GM12878 (cell line): ENCODE measurements at regions not wholly inside any gene's neighbourhood (a gene's known extent, or its start where the extent isn't known, plus 50 kb on each side); places are given as distances from the start of the nearest gene placed in this dataset.

Experiments
- ATAC-seq: fragments of 200-7000 bp; cut with Tn5 transposase; 3 replicates; pipeline ENCODE4 v1.9.1; 2020; ENCODE audit warnings: mild to moderate bottlenecking, moderate library complexity
- BruUV-seq: library from RNA; stranded (reverse); fragments of 400-500 nt; replicated peaks from 2 replicates; lab custom pipeline; 2021; lab: Mats Ljungman, UMichigan
- CTCF ChIA-PET: fragments of 300-600 bp; sonication (Branson Sonifier 250); formaldehyde crosslinking; extraction: SDS; loops from one replicate; lab custom pipeline; 2021; ENCODE audit warnings: inconsistent platforms; lab: Yijun Ruan, JAX
- POLR2A ChIA-PET: fragments of 350-600 bp; formaldehyde crosslinking; extraction: SDS; loops from one replicate; lab custom pipeline; 2021; ENCODE audit warnings: inconsistent platforms; lab: Charles Lee
- RAD21 ChIA-PET: fragments of 300-600 bp; sonication (Branson Sonifier 250); formaldehyde crosslinking; loops from one replicate; lab custom pipeline; 2023; ENCODE audit warnings: antibody characterized with exemption; ENCODE audit not compliant: unreplicated experiment; lab: Charles Lee
- SMC1A ChIA-PET: fragments of 300-600 bp; sonication (Branson Sonifier 250); formaldehyde crosslinking; loops from one replicate; lab custom pipeline; 2023; ENCODE audit not compliant: unreplicated experiment, uncharacterized antibody; lab: Charles Lee
- DNase-seq: peaks from one replicate; pipeline ENCODE4 v3.0.0-alpha.2; 2011; ENCODE audit warnings: low read depth, low spot score
- FAIRE-seq: peaks from 3 replicates; lab custom pipeline; 2011; peaks lifted over from hg19 to GRCh38; lab: Jason Lieb, UNC
- H2AFZ ChIP-seq: 2 replicates; pipeline ENCODE4 v1.6.0; 2011; ENCODE audit warnings: low read depth, low read length, control low read depth; ENCODE audit not compliant: control insufficient read depth
- H3K27ac ChIP-seq: 2 replicates; pipeline ENCODE4 v1.5.1; 2011; ENCODE audit warnings: control low read depth; ENCODE audit not compliant: control insufficient read depth, insufficient read depth
- H3K27me3 ChIP-seq, 2 experiments: replicated peaks in 1 of 2; 2 replicates each; pipeline versions ENCODE4 v1.6.0 to v1.6.1; 2011; ENCODE audit warnings: low read length in 1 of 2; ENCODE audit not compliant: control insufficient read depth in 2 of 2, insufficient read depth in 2 of 2
- H3K36me3 ChIP-seq, 2 experiments: 2 replicates each; pipeline ENCODE4 v1.5.1; 2011; ENCODE audit warnings: low read length in 1 of 2; ENCODE audit not compliant: control insufficient read depth in 2 of 2, insufficient read depth in 2 of 2
- H3K4me1 ChIP-seq: 2 replicates; pipeline ENCODE4 v1.6.1; 2011; ENCODE audit warnings: mild to moderate bottlenecking, low read length, moderate library complexity, mixed read lengths; ENCODE audit not compliant: control insufficient read depth, insufficient read depth
- H3K4me2 ChIP-seq: 2 replicates; pipeline ENCODE4 v1.6.0; 2011; ENCODE audit warnings: control low read depth; ENCODE audit not compliant: control insufficient read depth, insufficient read depth
- H3K4me3 ChIP-seq: fragments of 200-600 bp; sonication (generic); 2 replicates; pipeline ENCODE4 v1.5.1; 2016
- H3K79me2 ChIP-seq: 2 replicates; pipeline ENCODE4 v1.6.0; 2011; ENCODE audit warnings: low read length; ENCODE audit not compliant: control insufficient read depth, insufficient read depth
- H3K9ac ChIP-seq: 2 replicates; pipeline ENCODE4 v1.8.0; 2011; ENCODE audit warnings: low read length, control low read depth, mixed read lengths; ENCODE audit not compliant: control insufficient read depth, insufficient read depth
- H3K9me3 ChIP-seq: replicated peaks from 3 replicates; pipeline ENCODE4 v1.5.1; 2011; ENCODE audit warnings: mild to moderate bottlenecking, low read length; ENCODE audit not compliant: control insufficient read depth, insufficient read depth
- H4K20me1 ChIP-seq: 2 replicates; pipeline ENCODE4 v1.6.0; 2011; ENCODE audit not compliant: control insufficient read depth, insufficient read depth
- ASH2L ChIP-seq: fragments of 300-600, 200-600 bp; sonication (generic); IDR thresholded peaks from 2 replicates; pipeline ENCODE4 v1.6.1; 2017; ENCODE audit warnings: low read depth, mild to moderate bottlenecking, borderline replicate concordance
- BMI1 ChIP-seq: fragments of 450-650 bp; IDR thresholded peaks from 2 replicates; pipeline ENCODE4 v1.6.1; 2016; ENCODE audit warnings: mild to moderate bottlenecking, moderate library complexity, borderline replicate concordance
- CBX5 ChIP-seq: sonication (generic); IDR thresholded peaks from 2 replicates; pipeline ENCODE4 v1.6.1; 2016; ENCODE audit warnings: low read depth, moderate library complexity, mild to moderate bottlenecking, inconsistent platforms
- CEBPB ChIP-seq, 2 experiments: fragments of 150-350 bp in 1 of 2; IDR thresholded peaks; 2 replicates each; pipeline ENCODE4 v1.6.1; 2012 to 2014; ENCODE audit warnings: low read depth in 2 of 2, low read length in 2 of 2, borderline replicate concordance in 1 of 2, inconsistent platforms in 1 of 2
- CHD1 ChIP-seq: IDR thresholded peaks from 2 replicates; pipeline ENCODE4 v1.6.1; 2012; ENCODE audit warnings: low read depth, low read length, improper control_type of control experiment
- CREB1 ChIP-seq: IDR thresholded peaks from 2 replicates; pipeline ENCODE4 v1.6.1; 2012; ENCODE audit warnings: low read depth, mild to moderate bottlenecking, inconsistent platforms
- EP300 ChIP-seq, 2 experiments: fragments of 150-350 bp in 1 of 2; IDR thresholded peaks; 2 replicates each; pipeline ENCODE4 v1.6.1; 2011 to 2012; ENCODE audit warnings: low read depth in 2 of 2, low read length in 2 of 2, borderline replicate concordance in 1 of 2, improper control_type of control experiment in 1 of 2, inconsistent platforms in 1 of 2; ENCODE audit not compliant: control insufficient read depth in 1 of 2
- FOS ChIP-seq: IDR thresholded peaks from 3 replicates; pipeline ENCODE4 v1.6.1; 2011; ENCODE audit warnings: borderline replicate concordance; ENCODE audit not compliant: insufficient read length; ENCODE audit errors: extremely low read depth
- FOXM1 ChIP-seq: IDR thresholded peaks from 2 replicates; pipeline ENCODE4 v1.6.1; 2012; ENCODE audit warnings: low read depth, mild to moderate bottlenecking, inconsistent platforms, low read length, moderate library complexity
- HCFC1 ChIP-seq: fragments of 150-350 bp; IDR thresholded peaks from 2 replicates; pipeline ENCODE4 v1.6.1; 2014; ENCODE audit warnings: low read length
- HDGF ChIP-seq: fragments of 450-650 bp; IDR thresholded peaks from 2 replicates; pipeline ENCODE4 v1.6.1; 2016; ENCODE audit warnings: antibody characterized with exemption
- MTA2 ChIP-seq: fragments of 450-650 bp; IDR thresholded peaks from 2 replicates; pipeline ENCODE4 v1.6.1; 2016; ENCODE audit warnings: low read depth, mild to moderate bottlenecking, moderate library complexity
- MYB ChIP-seq: fragments of 150-350 bp; IDR thresholded peaks from 2 replicates; pipeline ENCODE4 v1.6.1; 2014; ENCODE audit warnings: mild to moderate bottlenecking, low read depth, low read length, borderline replicate concordance
- NFIC ChIP-seq: IDR thresholded peaks from 2 replicates; pipeline ENCODE4 v1.6.1; 2012; ENCODE audit warnings: low read depth, mild to moderate bottlenecking, inconsistent platforms, low read length, moderate library complexity
- NFXL1 ChIP-seq: fragments of 450-650 bp; IDR thresholded peaks from 2 replicates; pipeline ENCODE4 v1.6.1; 2017; ENCODE audit warnings: antibody characterized with exemption, mild to moderate bottlenecking, borderline replicate concordance
- NFYA ChIP-seq: IDR thresholded peaks from 2 replicates; pipeline ENCODE4 v1.6.1; 2011; ENCODE audit warnings: low read depth, mild to moderate bottlenecking, low read length, improper control_type of control experiment, borderline replicate concordance
- RB1 ChIP-seq: fragments of 450-650 bp; formaldehyde crosslinking; IDR thresholded peaks from 2 replicates; pipeline ENCODE4 v1.6.1; 2017; ENCODE audit warnings: mild to moderate bottlenecking, borderline replicate concordance
- RBBP5 ChIP-seq: fragments of 200-600 bp; sonication (generic); conservative IDR thresholded peaks from 2 replicates; pipeline ENCODE4 v1.6.1; 2016
- SMC3 ChIP-seq: IDR thresholded peaks from 2 replicates; pipeline ENCODE4 v1.6.1; 2011; ENCODE audit warnings: low read length, improper control_type of control experiment, borderline replicate concordance
- STAT1 ChIP-seq: fragments of 450-650 bp; conservative IDR thresholded peaks from 2 replicates; pipeline ENCODE4 v1.6.1; 2014; ENCODE audit warnings: antibody characterized with exemption, mild to moderate bottlenecking
- SUPT20H ChIP-seq: IDR thresholded peaks from 2 replicates; pipeline ENCODE4 v1.6.1; 2011; ENCODE audit warnings: low read depth, mild to moderate bottlenecking, low read length, moderate library complexity, borderline replicate concordance; ENCODE audit not compliant: control insufficient read depth
- TBL1XR1 ChIP-seq: IDR thresholded peaks from 2 replicates; pipeline ENCODE4 v1.6.1; 2012; ENCODE audit warnings: low read depth, low read length, improper control_type of control experiment
- WRNIP1 ChIP-seq: IDR thresholded peaks from 2 replicates; pipeline ENCODE4 v1.6.1; 2011; ENCODE audit warnings: low read depth, low read length, improper control_type of control experiment, borderline replicate concordance
- YBX1 ChIP-seq: fragments of 450-650 bp; IDR thresholded peaks from 2 replicates; pipeline ENCODE4 v1.6.1; 2016; ENCODE audit warnings: antibody characterized with exemption
- ZNF207 ChIP-seq: fragments of 450-650 bp; IDR thresholded peaks from 2 replicates; pipeline ENCODE4 v1.6.1; 2014; ENCODE audit warnings: antibody characterized with exemption, mild to moderate bottlenecking, borderline replicate concordance
- ZNF384 ChIP-seq: IDR thresholded peaks from 2 replicates; pipeline ENCODE4 v1.6.1; 2012; ENCODE audit warnings: low read depth, mild to moderate bottlenecking, low read length, improper control_type of control experiment, borderline replicate concordance
- ZZZ3 ChIP-seq: IDR thresholded peaks from 2 replicates; pipeline ENCODE4 v1.6.1; 2011; ENCODE audit warnings: low read depth; ENCODE audit not compliant: control insufficient read depth, insufficient read length
- WGBS: methylation state at CpG from one replicate; pipeline ENCODE4 v1.1.6; 2016; ENCODE audit warnings: low lambda C conversion rate; ENCODE audit not compliant: insufficient replicate concordance, insufficient coverage; ENCODE audit errors: missing lambda C conversion rate; 5-methylcytosine and 5-hydroxymethylcytosine counted together
- in situ Hi-C: fragments of 300-500 bp; cut with MboI; formaldehyde crosslinking; loops from 9 replicates; pipeline ENCODE4 v1.14.3; 2018; ENCODE audit warnings: mixed read lengths
- intact Hi-C: fragments of 100-400 bp; cut with micrococcal nuclease; formaldehyde crosslinking; loops from one replicate; pipeline ENCODE4 v1.14.2; 2022; ENCODE audit not compliant: unreplicated experiment

- FAIRE-seq (no peak), DNase-seq (peak; percentile 95), ATAC-seq (peak; percentile 65)
- peak overlapping the region; percentile 99 for H3K27ac ChIP-seq
- peaks cover 32% of the 10 kb centered on the region for H3K79me2 ChIP-seq
- peak overlapping the region; percentile 57 for H3K9ac ChIP-seq
- WGBS: 24% methylated on average over 7 of the region's 7 CpGs
- no peaks in the 10 kb centered on the region for H3K36me3 ChIP-seq
- in situ Hi-C loops (loop anchor here (5.0 kb wide), 1 partner anchor 165 kb away; no protein-coding TSS in a partner anchor), intact Hi-C loops (loop anchor here (5.0 to 10.0 kb wide), 2 partner anchors 165 to 392 kb away; no protein-coding TSS in a partner anchor)
- no peaks in the 10 kb centered on the region for H4K20me1 ChIP-seq
- no peaks in the 10 kb centered on the region for H3K27me3 ChIP-seq
- CTCF ChIA-PET: interaction anchor here (0.7 to 4.0 kb wide), 3 partner anchors 27 to 311 kb away, joined by 3 to 17 read pairs (median 5); no protein-coding TSS in a partner anchor
- RAD21 ChIA-PET: interaction anchor here (0.7 to 10.6 kb wide), 12 partner anchors 19 to 312 kb away, joined by 3 to 126 read pairs (median 6); no protein-coding TSS in a partner anchor
- H3K4me3 ChIP-seq: peak overlapping the region; percentile 38; the same call in 1 of the 2 replicates
- no peaks in the 10 kb centered on the region for H3K9me3 ChIP-seq
- TSS peak; percentile 81 for BruUV-seq
- no peak overlapping the region for H2AFZ ChIP-seq
- SMC1A ChIA-PET: interaction anchor here (0.7 to 26.8 kb wide), 18 partner anchors 10 to 312 kb away, joined by 3 to 467 read pairs (median 6); no protein-coding TSS in a partner anchor
- POLR2A ChIA-PET: interaction anchor here (1.2 to 6.3 kb wide), 6 partner anchors 28 to 171 kb away, joined by 3 to 49 read pairs (median 7); partner anchors contain the start of gene B3GNT2
- peaks cover 92% of the 10 kb centered on the region for H3K4me1 ChIP-seq
- H3K4me2 ChIP-seq: peak overlapping the region; percentile 26
- TF ChIP-seq WRNIP1 (no peak), MTA2 (peak; percentile 78), BMI1 (peak; percentile 77; the same call in 1 of the 2 replicates), HDGF (no peak), YBX1 (no peak), RB1 (0 out of 2 replicates have a peak, but pooled peaks have one; percentile 25), RBBP5 (no peak), CEBPB (IDR thresholded peaks at IDR 0.05; ENCODE audit: borderline replicate concordance in 1 of 2, low read depth in 2 of 2, low read length in 2 of 2) (no peak), NFIC (no peak), ZNF207 (no peak), HCFC1 (no peak), CREB1 (no peak), TBL1XR1 (no peak), CHD1 (no peak), ZNF384 (no peak), ASH2L (no peak), FOS (no peak), SUPT20H (no peak), FOXM1 (no peak), NFYA (no peak), NFXL1 (no peak), EP300 (IDR thresholded peaks at IDR 0.05; ENCODE audit: borderline replicate concordance in 1 of 2, control insufficient read depth in 1 of 2, low read depth in 2 of 2, low read length in 2 of 2) (peak; percentile 38 to 45; a peak in 2 of 4 replicates), CBX5 (no peak), ZZZ3 (no peak), STAT1 (no peak), MYB (no peak), SMC3 (no peak)
These were observed 111.0 kb downstream of the B3GNT2 start for GRCh38 chr2:62306751-62307468.
